GM12878 (cell line): ENCODE measurements at regions not wholly inside any gene's neighbourhood (a gene's known extent, or its start where the extent isn't known, plus 50 kb on each side); places are given as distances from the start of the nearest gene placed in this dataset.

Experiments used
- ATAC-seq: fragments of 200-7000 bp; cut with Tn5 transposase; 3 replicates; pipeline ENCODE4 v1.9.1; 2020; ENCODE audit warnings: mild to moderate bottlenecking, moderate library complexity
- BruUV-seq: library from RNA; stranded (reverse); fragments of 400-500 nt; replicated peaks from 2 replicates; lab custom pipeline; 2021; lab: Mats Ljungman, UMichigan
- CTCF ChIA-PET: fragments of 300-600 bp; sonication (Branson Sonifier 250); formaldehyde crosslinking; extraction: SDS; loops from one replicate; lab custom pipeline; 2021; ENCODE audit warnings: inconsistent platforms; lab: Yijun Ruan, JAX
- POLR2A ChIA-PET: fragments of 350-600 bp; formaldehyde crosslinking; extraction: SDS; loops from one replicate; lab custom pipeline; 2021; ENCODE audit warnings: inconsistent platforms; lab: Charles Lee
- RAD21 ChIA-PET: fragments of 300-600 bp; sonication (Branson Sonifier 250); formaldehyde crosslinking; loops from one replicate; lab custom pipeline; 2023; ENCODE audit warnings: antibody characterized with exemption; ENCODE audit not compliant: unreplicated experiment; lab: Charles Lee
- SMC1A ChIA-PET: fragments of 300-600 bp; sonication (Branson Sonifier 250); formaldehyde crosslinking; loops from one replicate; lab custom pipeline; 2023; ENCODE audit not compliant: unreplicated experiment, uncharacterized antibody; lab: Charles Lee
- DNase-seq: peaks from one replicate; pipeline ENCODE4 v3.0.0-alpha.2; 2011; ENCODE audit warnings: low read depth, low spot score
- FAIRE-seq: peaks from 3 replicates; lab custom pipeline; 2011; peaks lifted over from hg19 to GRCh38; lab: Jason Lieb, UNC
- H2AFZ ChIP-seq: 2 replicates; pipeline ENCODE4 v1.6.0; 2011; ENCODE audit warnings: low read depth, low read length, control low read depth; ENCODE audit not compliant: control insufficient read depth
- H3K27ac ChIP-seq: 2 replicates; pipeline ENCODE4 v1.5.1; 2011; ENCODE audit warnings: control low read depth; ENCODE audit not compliant: control insufficient read depth, insufficient read depth
- H3K27me3 ChIP-seq, 2 experiments: replicated peaks in 1 of 2; 2 replicates each; pipeline versions ENCODE4 v1.6.0 to v1.6.1; 2011; ENCODE audit warnings: low read length in 1 of 2; ENCODE audit not compliant: control insufficient read depth in 2 of 2, insufficient read depth in 2 of 2
- H3K36me3 ChIP-seq, 2 experiments: 2 replicates each; pipeline ENCODE4 v1.5.1; 2011; ENCODE audit warnings: low read length in 1 of 2; ENCODE audit not compliant: control insufficient read depth in 2 of 2, insufficient read depth in 2 of 2
- H3K4me1 ChIP-seq: 2 replicates; pipeline ENCODE4 v1.6.1; 2011; ENCODE audit warnings: mild to moderate bottlenecking, low read length, moderate library complexity, mixed read lengths; ENCODE audit not compliant: control insufficient read depth, insufficient read depth
- H3K4me2 ChIP-seq: 2 replicates; pipeline ENCODE4 v1.6.0; 2011; ENCODE audit warnings: control low read depth; ENCODE audit not compliant: control insufficient read depth, insufficient read depth
- H3K4me3 ChIP-seq: fragments of 200-600 bp; sonication (generic); 2 replicates; pipeline ENCODE4 v1.5.1; 2016
- H3K79me2 ChIP-seq: 2 replicates; pipeline ENCODE4 v1.6.0; 2011; ENCODE audit warnings: low read length; ENCODE audit not compliant: control insufficient read depth, insufficient read depth
- H3K9ac ChIP-seq: 2 replicates; pipeline ENCODE4 v1.8.0; 2011; ENCODE audit warnings: low read length, control low read depth, mixed read lengths; ENCODE audit not compliant: control insufficient read depth, insufficient read depth
- H3K9me3 ChIP-seq: replicated peaks from 3 replicates; pipeline ENCODE4 v1.5.1; 2011; ENCODE audit warnings: mild to moderate bottlenecking, low read length; ENCODE audit not compliant: control insufficient read depth, insufficient read depth
- H4K20me1 ChIP-seq: 2 replicates; pipeline ENCODE4 v1.6.0; 2011; ENCODE audit not compliant: control insufficient read depth, insufficient read depth
- CHD1 ChIP-seq: IDR thresholded peaks from 2 replicates; pipeline ENCODE4 v1.6.1; 2012; ENCODE audit warnings: low read depth, low read length, improper control_type of control experiment
- CHD4 ChIP-seq: fragments of 200-600 bp; sonication (generic); IDR thresholded peaks from 2 replicates; pipeline ENCODE4 v1.6.1; 2016; ENCODE audit warnings: mild to moderate bottlenecking
- ETV6 ChIP-seq, 2 experiments: fragments of 450-650 bp in 1 of 2; IDR thresholded peaks in 1 of 2; conservative IDR thresholded peaks in 1 of 2; 2 replicates each; pipeline ENCODE4 v1.6.1; 2014; ENCODE audit warnings: antibody characterized with exemption in 1 of 2, borderline replicate concordance in 1 of 2, low read depth in 1 of 2, mild to moderate bottlenecking in 1 of 2, moderate library complexity in 1 of 2
- HSF1 ChIP-seq: fragments of 150-350 bp; IDR thresholded peaks from 2 replicates; pipeline ENCODE4 v1.6.1; 2014; ENCODE audit warnings: mild to moderate bottlenecking, low read depth, low read length
- IRF4 ChIP-seq: IDR thresholded peaks from 2 replicates; pipeline ENCODE4 v1.6.1; 2011; ENCODE audit warnings: low read depth, low read length
- JUNB ChIP-seq: IDR thresholded peaks from 2 replicates; pipeline ENCODE4 v1.6.1; 2016; ENCODE audit warnings: antibody characterized with exemption, mild to moderate bottlenecking
- MXI1 ChIP-seq: fragments of 150-350 bp; IDR thresholded peaks from 2 replicates; pipeline ENCODE4 v1.6.1; 2011; ENCODE audit warnings: low read depth, mild to moderate bottlenecking, inconsistent platforms, low read length, improper control_type of control experiment
- NFYA ChIP-seq: IDR thresholded peaks from 2 replicates; pipeline ENCODE4 v1.6.1; 2011; ENCODE audit warnings: low read depth, mild to moderate bottlenecking, low read length, improper control_type of control experiment, borderline replicate concordance
- RB1 ChIP-seq: fragments of 450-650 bp; formaldehyde crosslinking; IDR thresholded peaks from 2 replicates; pipeline ENCODE4 v1.6.1; 2017; ENCODE audit warnings: mild to moderate bottlenecking, borderline replicate concordance
- RCOR1 ChIP-seq: conservative IDR thresholded peaks from 2 replicates; pipeline ENCODE4 v1.6.1; 2012; ENCODE audit warnings: low read depth, low read length, improper control_type of control experiment
- RELA ChIP-seq: fragments of 450-650 bp; IDR thresholded peaks from 2 replicates; pipeline ENCODE4 v1.8.0; 2014; ENCODE audit warnings: borderline replicate concordance; ENCODE audit not compliant: partially characterized antibody
- RFX5 ChIP-seq: IDR thresholded peaks from 2 replicates; pipeline ENCODE4 v1.6.1; 2011; ENCODE audit warnings: low read depth, low read length, improper control_type of control experiment
- SMAD1 ChIP-seq: fragments of 450-650 bp; IDR thresholded peaks from 2 replicates; pipeline ENCODE4 v1.6.1; 2018; ENCODE audit warnings: mild to moderate bottlenecking, low read depth; ENCODE audit not compliant: partially characterized antibody
- SP1 ChIP-seq: IDR thresholded peaks from one replicate; pipeline ENCODE4 v1.6.1; 2011; ENCODE audit warnings: low read depth, low read length
- SRF ChIP-seq, 2 experiments: IDR thresholded peaks; 2 replicates each; pipeline ENCODE4 v1.6.1; 2011; ENCODE audit warnings: low read depth in 2 of 2, low read length in 2 of 2, mild to moderate bottlenecking in 1 of 2, moderate library complexity in 1 of 2
- ZNF592 ChIP-seq: fragments of 450-650 bp; IDR thresholded peaks from 2 replicates; pipeline ENCODE4 v1.6.1; 2017; ENCODE audit warnings: mild to moderate bottlenecking, moderate library complexity
- WGBS: methylation state at CpG from one replicate; pipeline ENCODE4 v1.1.6; 2016; ENCODE audit warnings: low lambda C conversion rate; ENCODE audit not compliant: insufficient replicate concordance, insufficient coverage; ENCODE audit errors: missing lambda C conversion rate; 5-methylcytosine and 5-hydroxymethylcytosine counted together
- in situ Hi-C: fragments of 300-500 bp; cut with MboI; formaldehyde crosslinking; loops from 9 replicates; pipeline ENCODE4 v1.14.3; 2018; ENCODE audit warnings: mixed read lengths
- intact Hi-C: fragments of 100-400 bp; cut with micrococcal nuclease; formaldehyde crosslinking; loops from one replicate; pipeline ENCODE4 v1.14.2; 2022; ENCODE audit not compliant: unreplicated experiment

- TF ChIP-seq HSF1 (no peak), JUNB (no peak), CHD4 (no peak)
These were observed 419.9 kb downstream of the BTBD3 start (continued) for GRCh38 chr20:12337601-12338000.

- no peaks in the 10 kb centered on the region for H4K20me1 ChIP-seq
- ChIA-PET CTCF (no interaction called here), POLR2A (no interaction called here), SMC1A (no interaction called here), RAD21 (no interaction called here)
- no peaks in the 10 kb centered on the region for H3K36me3 ChIP-seq
- H3K4me1 ChIP-seq: no peaks in the 10 kb centered on the region
- FAIRE-seq (no peak), ATAC-seq (no peak), DNase-seq (no peak)
- no peaks in the 10 kb centered on the region for H3K27me3 ChIP-seq
- no TSS peak for BruUV-seq
- intact Hi-C loops: loop anchor here (10.0 kb wide), 1 partner anchor 61 kb away; no protein-coding TSS in a partner anchor
- no peak overlapping the region for H2AFZ ChIP-seq
- 14% methylated on average over 2 of the region's 2 CpGs for WGBS
- H3K9ac ChIP-seq: no peak overlapping the region
- no peak overlapping the region for H3K4me2 ChIP-seq
- no peaks in the 10 kb centered on the region for H3K79me2 ChIP-seq
- no peaks in the 10 kb centered on the region for H3K9me3 ChIP-seq
- no peak overlapping the region for H3K4me3 ChIP-seq
- in situ Hi-C loops: no loop called here
- H3K27ac ChIP-seq: no peak overlapping the region
- TF ChIP-seq RELA (no peak), SP1 (no peak), IRF4 (no peak), ETV6 (conservative IDR thresholded peaks at IDR 0.05 in 1 of 2, IDR thresholded peaks at IDR 0.05 in 1 of 2; ENCODE audit: borderline replicate concordance in 1 of 2, low read depth in 1 of 2) (no peak), RCOR1 (no peak), RFX5 (no peak), SMAD1 (no peak), MXI1 (no peak), SRF (IDR thresholded peaks at IDR 0.05; ENCODE audit: low read depth in 2 of 2, low read length in 2 of 2) (no peak), NFYA (no peak), CHD1 (no peak), ZNF592 (no peak), RB1 (no peak)
These were observed 428.3 kb downstream of the BTBD3 start for GRCh38 chr20:12345978-12346377.
